Activated CD4-positive, alpha-beta T cell treated with anti-CD3 and anti-CD28 coated beads, Interleukin-2, amount 10 ng/mL, durations not matched to agents 24 days and 14 days (primary cell): ENCODE measurements at regions not wholly inside any gene's neighbourhood (a gene's known extent, or its start where the extent isn't known, plus 50 kb on each side); places are given as distances from the start of the nearest gene placed in this dataset.

Experiments used
- DNase-seq: peaks from one replicate; pipeline ENCODE4 v3.0.0; 2022
- H3K27ac Mint-ChIP-seq: one replicate; pipeline ENCODE4 v1.8.0; 2022; ENCODE audit warnings: mild to moderate bottlenecking, mixed read lengths
- H3K27me3 Mint-ChIP-seq: one replicate; pipeline ENCODE4 v1.8.0; 2022; ENCODE audit warnings: mixed read lengths
- H3K36me3 Mint-ChIP-seq: one replicate; pipeline ENCODE4 v1.8.0; 2022; ENCODE audit warnings: low read depth, mild to moderate bottlenecking, mixed read lengths
- H3K4me1 Mint-ChIP-seq: one replicate; pipeline ENCODE4 v1.8.0; 2021; ENCODE audit warnings: mixed read lengths
- H3K4me3 Mint-ChIP-seq: one replicate; pipeline ENCODE4 v1.8.0; 2022; ENCODE audit warnings: mild to moderate bottlenecking, moderate library complexity, mixed read lengths
- H3K9me3 Mint-ChIP-seq: one replicate; pipeline ENCODE4 v1.8.0; 2021; ENCODE audit warnings: mixed read lengths
- intact Hi-C: fragments of 100-400 bp; cut with micrococcal nuclease; formaldehyde crosslinking; loops from one replicate; pipeline ENCODE4 v1.15.1; 2023

GRCh38 chr2:239711911-239712570, 311.2 kb upstream of the HDAC4 start:
- DNase-seq = no peak
- no peaks in the 10 kb centered on the region for H3K36me3 Mint-ChIP-seq
- peaks cover 6% of the 10 kb centered on the region for H3K9me3 Mint-ChIP-seq
- H3K27ac Mint-ChIP-seq = no peak overlapping the region
- no peaks in the 10 kb centered on the region for H3K4me1 Mint-ChIP-seq
- H3K4me3 Mint-ChIP-seq = no peak overlapping the region
- intact Hi-C loops = no loop called here
- peaks cover 2% of the 10 kb centered on the region for H3K27me3 Mint-ChIP-seq

GRCh38 chr2:239710953-239711861, 310.4 kb upstream of the HDAC4 start:
- intact Hi-C loops = no loop called here
- DNase-seq = no peak
- Mint-ChIP-seq H3K36me3 (no peaks in the 10 kb centered on the region), H3K27me3 (peaks cover 4% of the 10 kb centered on the region), H3K4me3 (no peak overlapping the region), H3K27ac (no peak overlapping the region), H3K4me1 (no peaks in the 10 kb centered on the region), H3K9me3 (peaks cover 6% of the 10 kb centered on the region)

DNA sequence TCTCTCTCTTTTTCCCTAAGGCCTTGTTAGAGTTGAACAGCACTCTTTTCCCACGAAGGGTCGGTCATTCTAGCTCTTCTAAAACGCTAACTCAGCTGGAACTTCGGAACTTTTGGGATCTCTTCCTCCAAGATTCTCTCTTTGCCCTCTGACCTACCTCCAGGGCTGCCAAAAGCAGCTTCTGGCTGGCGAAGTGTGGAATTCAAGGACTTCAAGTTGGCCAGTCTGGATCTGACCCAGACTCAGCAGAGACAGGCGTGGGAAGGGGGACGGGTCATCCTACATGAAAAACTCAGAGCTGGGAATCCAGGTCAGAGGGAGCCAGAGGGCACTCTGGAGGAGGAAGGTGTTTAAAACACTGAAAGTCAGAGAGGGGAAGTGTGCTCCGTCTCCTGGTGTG, 305.5 kb upstream of the HDAC4 start:
- Mint-ChIP-seq H3K36me3 (no peaks in the 10 kb centered on the region), H3K27ac (no peak overlapping the region), H3K27me3 (peaks cover 7% of the 10 kb centered on the region), H3K9me3 (no peaks in the 10 kb centered on the region), H3K4me3 (no peak overlapping the region), H3K4me1 (no peaks in the 10 kb centered on the region)
- intact Hi-C loops = no loop called here
- DNase-seq = no peak

- intact Hi-C loops = no loop called here
- no peaks in the 10 kb centered on the region for H3K4me1 Mint-ChIP-seq
- no peak for DNase-seq
- H3K9me3 Mint-ChIP-seq = no peaks in the 10 kb centered on the region
- no peaks in the 10 kb centered on the region for H3K36me3 Mint-ChIP-seq
- no peak overlapping the region for H3K4me3 Mint-ChIP-seq
- H3K27me3 Mint-ChIP-seq = peaks cover 7% of the 10 kb centered on the region
- no peak overlapping the region for H3K27ac Mint-ChIP-seq
Measured at GRCh38 chr2:239704737-239705136, 303.9 kb upstream of the HDAC4 start.

DNA sequence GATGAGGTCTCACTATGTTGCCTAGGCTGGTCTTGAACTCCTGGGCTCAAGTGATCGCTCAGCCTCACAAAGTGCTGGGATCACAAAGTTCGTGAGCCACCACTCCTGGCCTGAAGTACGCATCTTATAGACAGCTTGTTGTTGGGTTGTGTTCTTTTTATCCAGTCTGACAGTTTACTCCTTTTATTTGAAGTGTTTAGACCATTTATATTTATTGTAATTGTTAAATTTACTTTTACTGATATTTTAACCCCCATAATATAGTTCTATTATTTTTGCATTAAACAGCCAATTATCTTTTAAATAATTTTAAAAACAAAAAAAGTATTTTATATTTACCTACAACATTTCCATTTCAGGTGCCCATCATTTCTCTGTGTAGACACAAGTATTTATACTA, 303.0 kb upstream of the HDAC4 start:
- Mint-ChIP-seq H3K27me3 (peaks cover 7% of the 10 kb centered on the region), H3K4me3 (no peak overlapping the region), H3K36me3 (no peaks in the 10 kb centered on the region), H3K9me3 (no peaks in the 10 kb centered on the region), H3K27ac (no peak overlapping the region), H3K4me1 (no peaks in the 10 kb centered on the region)
- intact Hi-C loops = no loop called here
- no peak for DNase-seq

DNA sequence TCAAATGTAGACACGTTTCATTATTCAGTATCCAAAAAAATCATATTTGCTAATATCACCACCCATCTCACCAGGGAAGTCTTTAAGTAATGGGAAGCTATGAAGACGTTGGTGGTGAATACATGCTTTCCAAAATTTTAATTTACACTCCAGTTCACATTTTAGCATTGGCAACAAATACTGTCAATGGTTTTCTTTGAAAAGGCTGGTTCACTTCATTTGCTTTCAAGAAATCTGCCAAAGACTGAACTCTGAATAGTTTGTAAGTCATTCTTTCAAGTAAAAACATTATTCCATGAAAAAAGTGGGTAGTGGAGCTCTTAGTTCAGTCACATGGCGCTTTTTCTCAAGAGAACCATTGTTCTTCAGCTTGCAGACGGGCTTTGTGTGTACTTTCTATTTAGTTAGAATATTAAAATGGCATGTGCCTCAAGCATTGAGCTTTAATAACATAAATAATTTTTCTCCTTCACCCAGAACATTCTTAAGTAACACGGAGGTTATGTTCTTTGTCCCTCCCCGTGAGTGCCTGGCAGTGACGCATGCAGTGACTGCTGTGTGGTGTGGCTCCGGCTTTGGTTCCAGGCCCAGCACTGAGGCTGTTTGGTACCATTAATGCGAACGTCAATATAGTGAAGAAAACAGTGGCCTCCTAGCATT, 300.0 kb upstream of the HDAC4 start:
- H3K9me3 Mint-ChIP-seq = no peaks in the 10 kb centered on the region
- H3K4me1 Mint-ChIP-seq = no peaks in the 10 kb centered on the region
- no peaks in the 10 kb centered on the region for H3K36me3 Mint-ChIP-seq
- no peak overlapping the region for H3K4me3 Mint-ChIP-seq
- H3K27ac Mint-ChIP-seq = no peak overlapping the region
- H3K27me3 Mint-ChIP-seq = peaks cover 4% of the 10 kb centered on the region
- intact Hi-C loops = no loop called here
- no peak for DNase-seq

DNA sequence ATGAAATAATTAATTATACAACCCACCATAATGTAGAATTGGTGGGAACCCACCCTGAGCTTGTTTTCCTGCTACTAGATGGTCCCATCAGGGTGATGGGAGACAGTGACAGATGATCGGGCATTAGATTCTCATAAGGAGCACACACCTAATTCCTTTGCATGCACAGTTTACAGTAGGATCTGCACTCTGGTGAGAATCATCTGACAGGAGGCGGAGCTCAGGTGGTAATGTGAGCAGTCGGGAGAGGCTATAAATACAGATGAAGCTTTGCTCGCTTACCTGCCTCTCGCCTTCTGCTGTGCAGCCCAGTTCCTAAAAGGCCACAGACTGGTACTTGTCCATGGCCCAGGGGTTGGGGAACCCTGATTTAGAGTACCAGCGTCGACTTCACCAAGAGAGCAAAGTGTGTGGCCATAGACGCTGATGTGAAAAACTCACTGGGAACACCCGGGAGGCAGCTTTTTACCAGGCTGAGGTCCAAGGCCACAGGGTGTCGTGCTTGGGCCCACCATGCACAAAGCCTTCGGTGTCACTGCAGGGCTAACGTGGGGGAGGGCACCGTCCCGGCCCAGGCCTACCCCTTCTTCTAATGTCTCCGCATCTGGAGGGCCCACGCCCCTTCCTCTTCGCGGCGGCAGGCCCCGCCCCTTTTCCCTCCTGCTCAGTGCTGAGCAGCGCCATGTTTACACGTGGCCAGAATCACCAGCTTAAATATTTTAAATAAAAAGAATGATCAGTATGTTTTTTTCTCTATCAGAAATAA, 296.8 kb upstream of the HDAC4 start:
- Mint-ChIP-seq H3K36me3 (no peaks in the 10 kb centered on the region), H3K9me3 (no peaks in the 10 kb centered on the region), H3K4me1 (no peaks in the 10 kb centered on the region), H3K27me3 (peaks cover 2% of the 10 kb centered on the region), H3K4me3 (no peak overlapping the region), H3K27ac (no peak overlapping the region)
- no peak for DNase-seq
- intact Hi-C loops = no loop called here

DNA sequence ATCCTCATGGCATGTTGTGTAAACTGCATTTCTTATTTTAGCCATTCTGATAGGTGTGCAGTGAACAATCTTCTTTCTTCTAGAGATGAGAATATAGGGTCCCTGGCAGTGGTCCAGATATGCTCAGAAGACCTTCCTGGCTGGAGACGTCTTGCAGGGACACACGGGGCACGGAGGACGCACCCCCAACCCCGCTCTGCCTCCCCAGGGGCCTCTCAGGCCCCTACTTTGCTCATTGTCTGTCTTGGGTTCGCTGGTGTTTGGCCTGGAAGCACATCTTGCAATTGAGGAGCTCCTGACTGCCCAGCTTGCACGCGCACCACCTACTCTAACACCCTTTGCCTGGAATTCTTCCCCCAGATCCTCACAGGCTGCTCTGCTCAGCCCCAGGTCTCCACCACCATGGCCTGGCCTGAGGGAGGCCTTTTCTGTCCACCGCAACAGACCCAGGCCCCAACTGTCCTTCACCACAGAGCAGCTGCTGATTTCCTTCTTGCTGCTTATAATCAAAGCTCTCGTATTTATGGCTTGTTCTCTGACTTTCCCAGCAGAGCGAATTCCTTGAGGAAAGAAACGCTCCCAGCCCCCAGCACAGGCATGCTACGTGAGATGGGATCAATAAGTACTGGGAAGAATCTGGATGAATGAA, 295.9 kb upstream of the HDAC4 start:
- H3K4me3 Mint-ChIP-seq = no peak overlapping the region
- no peaks in the 10 kb centered on the region for H3K4me1 Mint-ChIP-seq
- no peaks in the 10 kb centered on the region for H3K9me3 Mint-ChIP-seq
- H3K36me3 Mint-ChIP-seq = no peaks in the 10 kb centered on the region
- H3K27ac Mint-ChIP-seq = no peak overlapping the region
- no peak for DNase-seq
- intact Hi-C loops = no loop called here
- peaks cover 2% of the 10 kb centered on the region for H3K27me3 Mint-ChIP-seq

DNA sequence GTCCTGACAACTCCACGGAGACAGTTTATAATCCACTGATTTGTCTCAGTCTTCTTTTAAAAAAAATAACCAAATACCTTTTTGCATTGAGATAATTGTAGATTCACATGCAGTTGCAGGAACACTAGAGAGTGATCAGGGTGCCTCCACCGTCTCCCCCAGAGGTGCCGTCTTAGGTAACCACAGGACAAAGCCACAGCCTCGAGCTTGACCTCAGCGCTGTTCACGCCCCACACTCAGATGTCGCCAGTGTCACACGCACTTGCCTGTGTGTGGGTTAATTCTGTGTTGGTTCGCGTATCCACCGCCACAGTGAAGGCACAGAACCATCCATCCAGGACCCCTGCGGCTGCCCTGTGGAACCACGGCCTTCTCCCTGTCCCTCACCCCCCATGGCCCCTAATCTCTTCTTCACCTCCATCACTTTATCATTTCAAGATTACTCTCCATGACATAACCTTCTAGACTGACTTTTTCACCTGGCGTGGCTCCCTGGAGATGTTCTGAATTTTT, 295.0 kb upstream of the HDAC4 start:
- no peaks in the 10 kb centered on the region for H3K36me3 Mint-ChIP-seq
- H3K4me1 Mint-ChIP-seq = no peaks in the 10 kb centered on the region
- no peaks in the 10 kb centered on the region for H3K9me3 Mint-ChIP-seq
- peaks cover 2% of the 10 kb centered on the region for H3K27me3 Mint-ChIP-seq
- no peak overlapping the region for H3K4me3 Mint-ChIP-seq
- intact Hi-C loops = no loop called here
- no peak for DNase-seq
- H3K27ac Mint-ChIP-seq = no peak overlapping the region

GRCh38 chr2:239695106-239695727, 294.4 kb upstream of the HDAC4 start:
- no peaks in the 10 kb centered on the region for H3K9me3 Mint-ChIP-seq
- no peak overlapping the region for H3K4me3 Mint-ChIP-seq
- no peaks in the 10 kb centered on the region for H3K36me3 Mint-ChIP-seq
- H3K4me1 Mint-ChIP-seq = no peaks in the 10 kb centered on the region
- H3K27ac Mint-ChIP-seq = no peak overlapping the region
- intact Hi-C loops = no loop called here
- H3K27me3 Mint-ChIP-seq = peaks cover 2% of the 10 kb centered on the region
- DNase-seq = no peak

- no peaks in the 10 kb centered on the region for H3K27me3 Mint-ChIP-seq
- H3K27ac Mint-ChIP-seq = no peak overlapping the region
- H3K4me3 Mint-ChIP-seq = no peak overlapping the region
- intact Hi-C loops = no loop called here
- H3K36me3 Mint-ChIP-seq = no peaks in the 10 kb centered on the region
- no peak for DNase-seq
- no peaks in the 10 kb centered on the region for H3K4me1 Mint-ChIP-seq
- H3K9me3 Mint-ChIP-seq = no peaks in the 10 kb centered on the region
Measured at GRCh38 chr2:239694487-239694886, 293.7 kb upstream of the HDAC4 start.

- intact Hi-C loops = no loop called here
- no peaks in the 10 kb centered on the region for H3K9me3 Mint-ChIP-seq
- no peaks in the 10 kb centered on the region for H3K36me3 Mint-ChIP-seq
- H3K4me3 Mint-ChIP-seq = no peak overlapping the region
- no peak overlapping the region for H3K27ac Mint-ChIP-seq
- DNase-seq = no peak
- no peaks in the 10 kb centered on the region for H3K27me3 Mint-ChIP-seq
- H3K4me1 Mint-ChIP-seq = no peaks in the 10 kb centered on the region
Measured at GRCh38 chr2:239693761-239694415, 293.1 kb upstream of the HDAC4 start.
